Psoas muscle (tissue), 7 donors: ENCODE measurements at regions not wholly inside any gene's neighbourhood (a gene's known extent, or its start where the extent isn't known, plus 50 kb on each side); places are given as distances from the start of the nearest gene placed in this dataset.

Experiments used
- ATAC-seq, 4 donors: fragments of 200-7000 bp; cut with Tn5 transposase; one replicate each; pipeline ENCODE4 v1.9.1; 2020; ENCODE audit warnings: moderate library complexity in 3 of 4, mild to moderate bottlenecking in 2 of 4
- DNase-seq, 2 donors: peaks; one replicate each; pipeline ENCODE4 v3.0.0-alpha.2; 2020
- H3K27ac ChIP-seq: fragments of 200-600 bp; one replicate; pipeline ENCODE4 v1.8.0; 2022
- H3K27me3 ChIP-seq, 3 donors: fragments of 200-600 bp in 1 of 3; one replicate each; pipeline versions ENCODE4 v1.6.1 to v1.8.0; 2013 to 2022; ENCODE audit warnings: low read length in 2 of 3, mild to moderate bottlenecking in 2 of 3, moderate library complexity in 1 of 3; ENCODE audit not compliant: insufficient read depth in 3 of 3
- H3K36me3 ChIP-seq, 2 donors: fragments of 200-600 bp in 1 of 2; one replicate each; pipeline versions ENCODE4 v1.6.1 to v1.8.0; 2013 to 2022; ENCODE audit warnings: low read depth in 1 of 2, mild to moderate bottlenecking in 1 of 2, moderate library complexity in 1 of 2; ENCODE audit not compliant: insufficient read depth in 1 of 2
- H3K4me1 ChIP-seq: fragments of 200-600 bp; one replicate; pipeline ENCODE4 v1.8.0; 2022
- H3K4me3 ChIP-seq: fragments of 200-600 bp; one replicate; pipeline ENCODE4 v1.8.0; 2022; ENCODE audit warnings: mild to moderate bottlenecking
- H3K9me3 ChIP-seq: fragments of 200-600 bp; one replicate; pipeline ENCODE4 v1.8.0; 2022
- CTCF ChIP-seq: fragments of 200-600 bp; IDR thresholded peaks from one replicate; pipeline ENCODE4 v1.8.0; 2022; ENCODE audit warnings: antibody characterized with exemption
- WGBS, 3 donors: extraction: QIAGEN DNeasy Blood & Tissue Kit; methylation state at CpG; one replicate each; pipeline versions ENCODE4 v1.1.6 to v1.1.7; 2013; 5-methylcytosine and 5-hydroxymethylcytosine counted together
- intact Hi-C, 2 donors: fragments of 100-400 bp; cut with DNase I; formaldehyde crosslinking; loops; one replicate each; pipeline versions ENCODE4 v1.11.0 to v1.14.2; 2022
- donor health status: healthy with polysubstance abuse.
- donor health status: DM: no; HTN: no; CAD: no; lungs with moderate emphysema.
- donor health status: Bipolar disorder and iron deficiency.
- donor health status: healthy.
- donor health status: DM: yes; HTN: yes; CAD: no.
- donor health status: DM: no; HTN: no; CAD: no.
- donor health status: DM: yes; HTN: yes; CAD: no.

- no peaks in the 10 kb centered on the region for H3K9me3 ChIP-seq
- H3K27ac ChIP-seq = no peak overlapping the region
- 80 to 87% (median 83%) methylated on average over 12 of the region's 12 CpGs for WGBS, 3 donors
- no peak for TF ChIP-seq CTCF
- ATAC-seq (no peak), DNase-seq (no peak)
- no peak overlapping the region for H3K4me3 ChIP-seq
- no peaks in the 10 kb centered on the region for H3K36me3 ChIP-seq
- H3K4me1 ChIP-seq = no peaks in the 10 kb centered on the region
- no peaks in the 10 kb centered on the region for H3K27me3 ChIP-seq
- intact Hi-C loops = no loop called here
These were observed 106.8 kb downstream of the RTP5 start for GRCh38 chr2:241976296-241976695.

GRCh38 chr2:241977557-241978300, 108.2 kb downstream of the RTP5 start:
- Histone ChIP-seq H3K36me3 (no peaks in the 10 kb centered on the region), H3K4me1 (no peaks in the 10 kb centered on the region), H3K9me3 (no peaks in the 10 kb centered on the region), H3K27me3 (no peaks in the 10 kb centered on the region), H3K27ac (no peak overlapping the region), H3K4me3 (no peak overlapping the region)
- WGBS, 3 donors = 90 to 91% (median 90%) methylated on average over 14 of the region's 14 CpGs
- DNase-seq (no peak), ATAC-seq (no peak)
- TF ChIP-seq CTCF = no peak
- intact Hi-C loops = no loop called here

- no peak for DNase-seq
These were observed 109.1 kb downstream of the RTP5 start for GRCh38 chr2:241978670-241979069.

DNA sequence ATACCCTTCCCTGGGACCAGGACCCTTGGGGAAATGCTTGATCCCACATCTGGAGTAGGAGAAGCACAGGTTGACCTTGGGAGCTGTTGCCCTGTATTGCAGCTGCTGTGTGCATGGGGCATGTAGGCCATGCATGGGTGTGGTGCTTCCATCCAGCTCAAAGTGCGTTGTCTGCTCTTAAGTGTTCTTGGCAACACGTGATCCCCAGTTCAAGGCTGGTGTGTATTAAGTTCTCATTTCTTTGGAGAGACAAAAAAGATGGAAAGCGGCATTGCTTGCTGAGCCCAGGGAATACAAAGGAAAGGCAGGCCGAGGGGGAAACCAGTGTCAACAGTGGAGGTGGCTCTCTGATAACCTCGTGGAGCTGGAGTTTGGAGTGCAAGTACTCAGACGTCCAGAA, 110.7 kb downstream of the RTP5 start:
- ATAC-seq (no peak), DNase-seq (no peak)
- no peak for TF ChIP-seq CTCF
- intact Hi-C loops = no loop called here
- Histone ChIP-seq H3K27me3 (no peaks in the 10 kb centered on the region), H3K9me3 (no peaks in the 10 kb centered on the region), H3K27ac (no peak overlapping the region), H3K4me3 (no peak overlapping the region), H3K4me1 (no peaks in the 10 kb centered on the region), H3K36me3 (no peaks in the 10 kb centered on the region)
- WGBS, 3 donors = 75 to 86% (median 85%) methylated on average over 6 of the region's 6 CpGs

More at GRCh38 chr2:241978670-241979069, 109.1 kb downstream of the RTP5 start:
- no peak for TF ChIP-seq CTCF
- no peaks in the 10 kb centered on the region for H3K9me3 ChIP-seq
- intact Hi-C loops = no loop called here
- H3K4me1 ChIP-seq = no peaks in the 10 kb centered on the region
- WGBS, 3 donors = 93 to 99% (median 94%) methylated on average over 1 of the region's 1 CpG
- H3K27me3 ChIP-seq = no peaks in the 10 kb centered on the region
- ATAC-seq = no peak
- H3K27ac ChIP-seq = no peak overlapping the region
- no peaks in the 10 kb centered on the region for H3K36me3 ChIP-seq
- H3K4me3 ChIP-seq = no peak overlapping the region
